CD14-positive monocyte (primary cell): ENCODE measurements at regions not wholly inside any gene's neighbourhood (a gene's known extent, or its start where the extent isn't known, plus 50 kb on each side); places are given as distances from the start of the nearest gene placed in this dataset.

ENCODE experiments used
- DNase-seq, 3 donors: peaks; one replicate each; pipeline ENCODE4 v3.0.0-alpha.2; 2011 to 2022
- H2AFZ ChIP-seq: 2 replicates; pipeline ENCODE4 v1.6.0; 2012; ENCODE audit warnings: mild to moderate bottlenecking, low read depth, low read length, inconsistent platforms; ENCODE audit not compliant: insufficient read depth, poor library complexity, severe bottlenecking
- H3K27ac ChIP-seq, 2 donors: 1 replicate in 1 of 2; 2 replicates in 1 of 2; pipeline ENCODE4 v1.5.1; 2012 to 2013; ENCODE audit warnings: low read length in 2 of 2, control low read depth in 1 of 2, inconsistent platforms in 1 of 2, low read depth in 1 of 2, mild to moderate bottlenecking in 1 of 2
- H3K27me3 ChIP-seq, 2 donors: one replicate each; pipeline versions ENCODE4 v1.6.0 to v1.6.1; 2011 to 2013; ENCODE audit warnings: low read length in 2 of 2; ENCODE audit not compliant: control insufficient read depth in 2 of 2, insufficient read depth in 2 of 2
- H3K36me3 ChIP-seq, 2 donors: replicated peaks in 1 of 2; 1 replicate in 1 of 2; 2 replicates in 1 of 2; pipeline versions ENCODE4 v1.5.1 to v1.6.1; 2012 to 2013; ENCODE audit warnings: low read length in 2 of 2, control low read depth in 1 of 2, inconsistent platforms in 1 of 2, mild to moderate bottlenecking in 1 of 2; ENCODE audit not compliant: insufficient read depth in 2 of 2, control insufficient read depth in 1 of 2
- H3K4me1 ChIP-seq, 2 donors: 1 replicate in 1 of 2; 2 replicates in 1 of 2; pipeline versions ENCODE4 v1.5.1 to v1.6.1; 2012 to 2013; ENCODE audit warnings: low read length in 2 of 2, control low read depth in 1 of 2, inconsistent platforms in 1 of 2, mild to moderate bottlenecking in 1 of 2, moderate library complexity in 1 of 2; ENCODE audit not compliant: insufficient read depth in 2 of 2, control insufficient read depth in 1 of 2
- H3K4me2 ChIP-seq: replicated peaks from 2 replicates; pipeline ENCODE3; 2012; ENCODE audit warnings: low read length, moderate library complexity, mild to moderate bottlenecking; ENCODE audit not compliant: poor library complexity, severe bottlenecking; ENCODE audit errors: extremely low read depth
- H3K4me3 ChIP-seq, 3 experiments: fragments of 200-600 bp in 1 of 3; sonication (generic) in 1 of 3; replicated peaks in 1 of 3; 1 replicate in 2 of 3; 2 replicates in 1 of 3; pipeline ENCODE4 v1.5.1; 2011 to 2013; ENCODE audit warnings: low read length in 3 of 3, mild to moderate bottlenecking in 3 of 3, control low read depth in 2 of 3, low read depth in 2 of 3, inconsistent platforms in 1 of 3, moderate library complexity in 1 of 3
- H3K79me2 ChIP-seq: 2 replicates; pipeline ENCODE4 v1.6.0; 2012; ENCODE audit warnings: mild to moderate bottlenecking, control low read depth, inconsistent platforms, low read length, moderate library complexity; ENCODE audit not compliant: insufficient read depth
- H3K9ac ChIP-seq: 2 replicates; pipeline ENCODE4 v1.6.0; 2017; ENCODE audit warnings: low read length, mild to moderate bottlenecking; ENCODE audit not compliant: insufficient read depth, poor library complexity, severe bottlenecking
- H3K9me3 ChIP-seq, 2 donors: replicated peaks in 1 of 2; 1 replicate in 1 of 2; 2 replicates in 1 of 2; pipeline versions ENCODE4 v1.5.1 to v1.6.1; 2012 to 2013; ENCODE audit warnings: low read length in 2 of 2, control low read depth in 1 of 2; ENCODE audit not compliant: control insufficient read depth in 1 of 2, insufficient read depth in 1 of 2
- H4K20me1 ChIP-seq: 2 replicates; pipeline ENCODE4 v1.6.0; 2012; ENCODE audit warnings: mild to moderate bottlenecking, low read length, control low read depth, moderate library complexity; ENCODE audit not compliant: insufficient read depth
- H3K27ac Mint-ChIP-seq, 7 donors: one replicate each; pipeline ENCODE4 v1.8.0; 2020; ENCODE audit warnings: mild to moderate bottlenecking in 7 of 7, mixed read lengths in 7 of 7, moderate library complexity in 6 of 7, inconsistent platforms in 2 of 7
- H3K27me3 Mint-ChIP-seq, 3 donors: one replicate each; pipeline ENCODE4 v1.8.0; 2021 to 2022; ENCODE audit warnings: low read depth in 3 of 3, mild to moderate bottlenecking in 3 of 3, mixed read lengths in 3 of 3, moderate library complexity in 3 of 3, inconsistent platforms in 1 of 3
- H3K36me3 Mint-ChIP-seq, 2 donors: one replicate each; pipeline ENCODE4 v1.8.0; 2020; ENCODE audit warnings: mixed read lengths in 2 of 2, inconsistent platforms in 1 of 2, mild to moderate bottlenecking in 1 of 2
- H3K4me1 Mint-ChIP-seq: one replicate; pipeline ENCODE4 v1.8.0; 2020; ENCODE audit warnings: mild to moderate bottlenecking, mixed read lengths
- H3K4me3 Mint-ChIP-seq, 2 donors: one replicate each; pipeline ENCODE4 v1.8.0; 2020; ENCODE audit warnings: mild to moderate bottlenecking in 2 of 2, mixed read lengths in 2 of 2, moderate library complexity in 1 of 2
- H3K9me3 Mint-ChIP-seq, 7 donors: one replicate each; pipeline ENCODE4 v1.8.0; 2020 to 2022; ENCODE audit warnings: mixed read lengths in 7 of 7, mild to moderate bottlenecking in 6 of 7, moderate library complexity in 6 of 7, inconsistent platforms in 2 of 7
- WGBS: methylation state at CpG from one replicate; pipeline ENCODE4 v1.1.5; 2013; ENCODE audit warnings: missing lambda C conversion rate; ENCODE audit not compliant: insufficient coverage; 5-methylcytosine and 5-hydroxymethylcytosine counted together
- intact Hi-C, 2 donors: fragments of 100-400 bp; cut with micrococcal nuclease; formaldehyde crosslinking; loops; one replicate each; pipeline versions ENCODE4 v1.15.0 to v1.15.1; 2023
- TF ChIP-seq, protein P1 (sequence below): fragments of 200-600 bp; IDR thresholded peaks from one replicate; pipeline ENCODE4 v1.8.0; 2022; ENCODE audit warnings: antibody characterized with exemption, mild to moderate bottlenecking

DNA sequence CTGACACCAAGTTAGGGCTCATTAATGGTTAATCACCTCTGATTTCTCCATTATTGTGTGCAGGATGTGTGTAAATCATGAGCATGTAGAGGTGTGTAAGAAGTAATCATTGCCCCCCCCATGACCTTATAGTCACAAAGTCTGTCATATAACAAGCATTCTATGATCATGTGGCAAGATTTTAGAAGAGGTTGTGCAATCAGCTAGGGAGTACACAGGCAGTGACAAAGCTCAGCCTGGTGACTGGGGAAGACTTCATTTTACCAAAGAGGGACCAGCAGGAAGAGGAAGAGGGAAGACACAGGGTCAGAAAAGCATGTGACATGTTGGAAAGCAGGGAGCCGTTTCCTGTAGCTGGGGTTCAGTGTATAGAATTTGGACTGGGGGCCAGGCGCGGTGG is 176.5 kb upstream of the LARGE1 start:
- no peak overlapping the region for H3K27ac Mint-ChIP-seq
- H3K27me3 Mint-ChIP-seq, result peaks cover 1 to 3% (median 1%) of the 10 kb centered on the region in 3 donors
- TF ChIP-seq, protein P1, sequence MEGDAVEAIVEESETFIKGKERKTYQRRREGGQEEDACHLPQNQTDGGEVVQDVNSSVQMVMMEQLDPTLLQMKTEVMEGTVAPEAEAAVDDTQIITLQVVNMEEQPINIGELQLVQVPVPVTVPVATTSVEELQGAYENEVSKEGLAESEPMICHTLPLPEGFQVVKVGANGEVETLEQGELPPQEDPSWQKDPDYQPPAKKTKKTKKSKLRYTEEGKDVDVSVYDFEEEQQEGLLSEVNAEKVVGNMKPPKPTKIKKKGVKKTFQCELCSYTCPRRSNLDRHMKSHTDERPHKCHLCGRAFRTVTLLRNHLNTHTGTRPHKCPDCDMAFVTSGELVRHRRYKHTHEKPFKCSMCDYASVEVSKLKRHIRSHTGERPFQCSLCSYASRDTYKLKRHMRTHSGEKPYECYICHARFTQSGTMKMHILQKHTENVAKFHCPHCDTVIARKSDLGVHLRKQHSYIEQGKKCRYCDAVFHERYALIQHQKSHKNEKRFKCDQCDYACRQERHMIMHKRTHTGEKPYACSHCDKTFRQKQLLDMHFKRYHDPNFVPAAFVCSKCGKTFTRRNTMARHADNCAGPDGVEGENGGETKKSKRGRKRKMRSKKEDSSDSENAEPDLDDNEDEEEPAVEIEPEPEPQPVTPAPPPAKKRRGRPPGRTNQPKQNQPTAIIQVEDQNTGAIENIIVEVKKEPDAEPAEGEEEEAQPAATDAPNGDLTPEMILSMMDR, result no peak
- H3K4me1 Mint-ChIP-seq, result no peaks in the 10 kb centered on the region
- peaks cover 4 to 13% of the 10 kb centered on the region in 2 donors for H3K9me3 ChIP-seq
- no peak overlapping the region for H3K9ac ChIP-seq
- no peaks in the 10 kb centered on the region for H3K27me3 ChIP-seq
- WGBS, result 97% methylated on average over 3 of the region's 3 CpGs
- no peak for DNase-seq
- no peak overlapping the region for H3K4me3 ChIP-seq
- H3K4me1 ChIP-seq, result no peaks in the 10 kb centered on the region
- H3K36me3 ChIP-seq, result no peaks in the 10 kb centered on the region
- H2AFZ ChIP-seq, result no peak overlapping the region
- peaks cover 2 to 26% (median 11%) of the 10 kb centered on the region in 7 donors for H3K9me3 Mint-ChIP-seq
- no peak overlapping the region for H3K27ac ChIP-seq
- no peaks in the 10 kb centered on the region for H3K79me2 ChIP-seq
- no peaks in the 10 kb centered on the region for H4K20me1 ChIP-seq
- intact Hi-C loops, result no loop called here
- H3K4me2 ChIP-seq, result no peak overlapping the region
- H3K4me3 Mint-ChIP-seq, result no peak overlapping the region
- H3K36me3 Mint-ChIP-seq, result no peaks in the 10 kb centered on the region

DNA sequence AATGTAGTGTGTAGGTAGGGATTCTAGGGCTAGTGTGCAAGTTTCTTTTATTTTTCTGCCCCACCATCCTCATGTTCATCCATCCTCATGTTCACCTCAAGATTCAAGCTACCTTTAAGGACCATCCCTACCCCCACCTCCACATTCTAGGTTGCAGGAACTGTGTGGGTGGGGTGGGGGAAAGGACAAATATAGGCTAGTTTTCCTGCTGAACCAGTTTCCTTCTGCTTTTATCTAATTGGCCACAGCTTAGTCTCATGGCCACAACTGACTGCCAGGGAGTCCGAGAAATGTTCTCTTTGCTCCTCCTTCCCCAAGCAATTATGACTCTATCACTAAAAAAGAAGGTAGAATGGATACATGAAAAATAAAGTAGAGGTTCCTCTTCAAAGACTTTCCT is 179.0 kb upstream of the LARGE1 start:
- Histone ChIP-seq H3K9ac (no peak overlapping the region), H3K27me3 (no peaks in the 10 kb centered on the region), H3K27ac (no peak overlapping the region), H3K36me3 (no peaks in the 10 kb centered on the region), H4K20me1 (no peaks in the 10 kb centered on the region), H3K79me2 (no peaks in the 10 kb centered on the region), H3K4me2 (no peak overlapping the region), H3K9me3 (peaks cover 4 to 13% of the 10 kb centered on the region in 2 donors), H3K4me1 (no peaks in the 10 kb centered on the region), H2AFZ (no peak overlapping the region), H3K4me3 (no peak overlapping the region)
- DNase-seq, result no peak
- Mint-ChIP-seq H3K9me3 (peaks cover 2 to 20% (median 11%) of the 10 kb centered on the region in 7 donors), H3K27me3 (peaks cover 1% of the 10 kb centered on the region in 3 donors), H3K27ac (no peak overlapping the region), H3K4me1 (no peaks in the 10 kb centered on the region), H3K36me3 (no peaks in the 10 kb centered on the region), H3K4me3 (no peak overlapping the region)
- TF ChIP-seq, protein P1, result no peak
- intact Hi-C loops, result no loop called here
- WGBS, result no CpG with 5 or more reads among the region's 1 CpG
